HepG2 (cell line): ENCODE measurements at regions not wholly inside any gene's neighbourhood (a gene's known extent, or its start where the extent isn't known, plus 50 kb on each side); places are given as distances from the start of the nearest gene placed in this dataset.

ENCODE experiments used
- ATAC-seq: fragments of 200-7000 bp; cut with Tn5 transposase; 3 replicates; pipeline ENCODE4 v1.9.1; 2020; ENCODE audit warnings: mild to moderate bottlenecking, moderate library complexity
- BruUV-seq: library from RNA; stranded (reverse); fragments of 400-500 nt; replicated peaks from 2 replicates; lab custom pipeline; 2021; lab: Mats Ljungman, UMichigan
- CTCF ChIA-PET: fragments of 300-600 bp; formaldehyde crosslinking; extraction: SDS; loops from one replicate; lab custom pipeline; 2021; ENCODE audit warnings: low total read pairs, inconsistent platforms, low intra/inter-chr PET ratio; lab: Yijun Ruan, JAX
- POLR2A ChIA-PET: fragments of 350-600 bp; sonication (Branson Sonifier 250); formaldehyde crosslinking; loops from one replicate; lab custom pipeline; 2020; ENCODE audit warnings: antibody characterized with exemption, inconsistent platforms; lab: Yijun Ruan, JAX
- DNase-seq: peaks from one replicate; pipeline ENCODE4 v3.0.0-alpha.2; 2015; ENCODE audit warnings: low spot score
- FAIRE-seq: peaks from 3 replicates; lab custom pipeline; 2011; peaks lifted over from hg19 to GRCh38; lab: Jason Lieb, UNC
- H2AFZ ChIP-seq: one replicate; pipeline ENCODE4 v1.6.1; 2011; ENCODE audit warnings: low read length, inconsistent platforms
- H3K27ac ChIP-seq: fragments of 300-600 bp; 3 replicates; pipeline ENCODE4 v1.8.0; 2011; ENCODE audit warnings: mixed run types, mild to moderate bottlenecking, mixed read lengths, low read length, inconsistent platforms; ENCODE audit not compliant: insufficient read depth; ENCODE audit errors: extremely low read length
- H3K27me3 ChIP-seq, 2 experiments: fragments of 200-600 bp in 1 of 2; 2 replicates in 1 of 2; 3 replicates in 1 of 2; pipeline versions ENCODE4 v1.6.0 to v1.8.0; 2011; ENCODE audit warnings: low read length in 2 of 2, mild to moderate bottlenecking in 2 of 2, moderate library complexity in 2 of 2, inconsistent platforms in 1 of 2; ENCODE audit not compliant: insufficient read depth in 2 of 2, control insufficient read depth in 1 of 2
- H3K36me3 ChIP-seq, 2 experiments: fragments of 200-600 bp in 1 of 2; replicated peaks in 1 of 2; 2 replicates in 1 of 2; 3 replicates in 1 of 2; pipeline versions ENCODE4 v1.5.1 to v1.8.0; 2011; ENCODE audit warnings: low read length in 2 of 2, inconsistent platforms in 1 of 2; ENCODE audit not compliant: insufficient read depth in 2 of 2, control insufficient read depth in 1 of 2
- H3K4me1 ChIP-seq: 2 replicates; pipeline ENCODE4 v1.5.1; 2012; ENCODE audit warnings: low read length, inconsistent platforms; ENCODE audit not compliant: insufficient read depth
- H3K4me2 ChIP-seq: 2 replicates; pipeline ENCODE4 v1.6.0; 2011; ENCODE audit warnings: low read depth, low read length, inconsistent platforms
- H3K4me3 ChIP-seq, 3 experiments: fragments of 200-600 bp in 1 of 3; sonication (generic), shearing (Covaris generic) in 1 of 3; replicated peaks in 1 of 3; 2 replicates each; pipeline ENCODE4 v1.5.1; 2011 to 2016; ENCODE audit warnings: low read length in 3 of 3, inconsistent platforms in 2 of 3, low read depth in 2 of 3, mild to moderate bottlenecking in 2 of 3, control low read depth in 1 of 3, mixed read lengths in 1 of 3; ENCODE audit not compliant: insufficient read depth in 1 of 3
- H3K79me2 ChIP-seq: one replicate; pipeline ENCODE4 v1.6.1; 2011; ENCODE audit warnings: low read length, inconsistent platforms; ENCODE audit not compliant: insufficient read depth
- H3K9ac ChIP-seq: 2 replicates; pipeline ENCODE4 v1.6.0; 2011; ENCODE audit warnings: mild to moderate bottlenecking, low read depth, low read length, inconsistent platforms; ENCODE audit not compliant: insufficient read depth
- H3K9me3 ChIP-seq: 2 replicates; pipeline ENCODE4 v1.5.1; 2012; ENCODE audit warnings: mild to moderate bottlenecking, low read length
- H4K20me1 ChIP-seq: 2 replicates; pipeline ENCODE4 v1.6.0; 2011; ENCODE audit warnings: inconsistent platforms, mild to moderate bottlenecking, low read length, moderate library complexity; ENCODE audit not compliant: insufficient read depth
- DNMT3B ChIP-seq: conservative IDR thresholded peaks from 2 replicates; pipeline ENCODE4 v1.6.1; 2016; ENCODE audit warnings: missing biosample characterization, control low read depth
- EZH2 ChIP-seq: conservative IDR thresholded peaks from 2 replicates; pipeline ENCODE4 v1.6.1; 2012; ENCODE audit warnings: mild to moderate bottlenecking, low read depth, low read length, moderate library complexity
- GZF1 ChIP-seq: sonication (generic); formaldehyde crosslinking; IDR thresholded peaks from 2 replicates; pipeline ENCODE4 v1.5.1; 2020; ENCODE audit warnings: mild to moderate bottlenecking, missing genetic modification reagents
- NONO ChIP-seq, 2 experiments: fragments of 450-650 bp in 1 of 2; sonication (generic) in 1 of 2; formaldehyde crosslinking in 1 of 2; IDR thresholded peaks in 1 of 2; conservative IDR thresholded peaks in 1 of 2; 2 replicates each; pipeline versions ENCODE4 v1.6.1 to v1.8.0; 2017 to 2022; ENCODE audit warnings: mild to moderate bottlenecking in 1 of 2, missing genetic modification reagents in 1 of 2, moderate library complexity in 1 of 2
- PHF21A ChIP-seq: sonication (generic); formaldehyde crosslinking; IDR thresholded peaks from 2 replicates; pipeline ENCODE4 v1.5.0; 2020; ENCODE audit warnings: mild to moderate bottlenecking, missing genetic modification reagents
- RFX1 ChIP-seq: fragments of 450-650 bp; IDR thresholded peaks from 2 replicates; pipeline ENCODE4 v1.6.1; 2017
- RFX5 ChIP-seq: IDR thresholded peaks from 2 replicates; pipeline ENCODE4 v1.6.1; 2011; ENCODE audit warnings: low read depth, low read length, improper control_type of control experiment
- U2AF1 ChIP-seq: fragments of 200-400 bp; formaldehyde crosslinking; optimal IDR thresholded peaks from 2 replicates; pipeline ENCODE3; 2017; ENCODE audit warnings: mild to moderate bottlenecking, low read depth, low read length
- ZMYM3 ChIP-seq: sonication (generic); formaldehyde crosslinking; IDR thresholded peaks from 2 replicates; pipeline ENCODE4 v1.5.1; 2020; ENCODE audit warnings: mild to moderate bottlenecking, missing genetic modification reagents
- ZNF414 ChIP-seq: sonication (generic); formaldehyde crosslinking; IDR thresholded peaks from 2 replicates; pipeline ENCODE4 v1.5.0; 2020; ENCODE audit warnings: missing genetic modification reagents
- ZNF746 ChIP-seq: sonication (generic); formaldehyde crosslinking; IDR thresholded peaks from 2 replicates; pipeline ENCODE4 v1.8.0; 2022; ENCODE audit warnings: mild to moderate bottlenecking, missing genetic modification reagents
- ZSCAN25 ChIP-seq: sonication (generic); formaldehyde crosslinking; IDR thresholded peaks from 2 replicates; pipeline ENCODE4 v1.8.0; 2022; ENCODE audit warnings: mild to moderate bottlenecking, missing genetic modification reagents
- WGBS: methylation state at CpG from one replicate; pipeline ENCODE4 v1.1.6; 2017; ENCODE audit warnings: low lambda C conversion rate; 5-methylcytosine and 5-hydroxymethylcytosine counted together
- in situ Hi-C: cut with HindIII; loops from 2 replicates; pipeline ENCODE4 v1.10.0; 2017; ENCODE audit warnings: low pct_unique_long_range_greater_than_20kb; ENCODE audit not compliant: extremely low pct_ligation_motif_present
- intact Hi-C: fragments of 100-400 bp; cut with micrococcal nuclease; formaldehyde crosslinking; loops from one replicate; pipeline ENCODE4 v1.10.0; 2022; ENCODE audit not compliant: unreplicated experiment

- peaks cover 14% of the 10 kb centered on the region; the same call in 1 of the 2 replicates for H3K9me3 ChIP-seq
- H3K79me2 ChIP-seq: no peaks in the 10 kb centered on the region
- H4K20me1 ChIP-seq: no peaks in the 10 kb centered on the region
- WGBS: 3% methylated on average over 5 of the region's 5 CpGs
- CTCF ChIA-PET: no interaction called here
- H3K9ac ChIP-seq: no peak overlapping the region
- no peak for TF ChIP-seq GZF1
- no peak for TF ChIP-seq EZH2
- no peak for TF ChIP-seq PHF21A (CRISPR knock-in tag)
- TF ChIP-seq RFX5: no peak
- TF ChIP-seq ZMYM3 (CRISPR knock-in tag): no peak
- TF ChIP-seq RFX1: no peak
- TF ChIP-seq DNMT3B: no peak
- TF ChIP-seq ZNF414 (CRISPR knock-in tag): no peak
- TF ChIP-seq NONO (IDR thresholded peaks at IDR 0.05): no peak
- TF ChIP-seq NONO (CRISPR knock-in tag; conservative IDR thresholded peaks at IDR 0.05): no peak
- no peak for TF ChIP-seq ZSCAN25 (CRISPR knock-in tag)
- TF ChIP-seq U2AF1: no peak
- TF ChIP-seq ZNF746 (CRISPR knock-in tag): no peak
- TF ChIP-seq, all 625 proteins: peak for 0
- no peak overlapping the region for H3K27ac ChIP-seq
- no TSS peak for BruUV-seq
- H2AFZ ChIP-seq: no peak overlapping the region
- DNase-seq (no peak), FAIRE-seq (no peak), ATAC-seq (no peak)
- no peak overlapping the region for H3K4me3 ChIP-seq
- in situ Hi-C loops (no loop called here), intact Hi-C loops (no loop called here)
- no peaks in the 10 kb centered on the region for H3K36me3 ChIP-seq
- POLR2A ChIA-PET: no interaction called here
- H3K27me3 ChIP-seq: no peaks in the 10 kb centered on the region
- no peak overlapping the region for H3K4me2 ChIP-seq
- no peaks in the 10 kb centered on the region for H3K4me1 ChIP-seq
These were observed 148.8 kb upstream of the SGCD start for GRCh38 chr5:156178117-156178516.
